ENCODE measurements at regions not wholly inside any gene's neighbourhood (a gene's known extent, or its start where the extent isn't known, plus 50 kb on each side); places are given as distances from the start of the nearest gene placed in this dataset.
"Not testable (repeated sequence)": the region's sequence is repeated elsewhere in the genome, so short reads cannot be mapped to it uniquely, and the experiment has no call there.

DNA sequence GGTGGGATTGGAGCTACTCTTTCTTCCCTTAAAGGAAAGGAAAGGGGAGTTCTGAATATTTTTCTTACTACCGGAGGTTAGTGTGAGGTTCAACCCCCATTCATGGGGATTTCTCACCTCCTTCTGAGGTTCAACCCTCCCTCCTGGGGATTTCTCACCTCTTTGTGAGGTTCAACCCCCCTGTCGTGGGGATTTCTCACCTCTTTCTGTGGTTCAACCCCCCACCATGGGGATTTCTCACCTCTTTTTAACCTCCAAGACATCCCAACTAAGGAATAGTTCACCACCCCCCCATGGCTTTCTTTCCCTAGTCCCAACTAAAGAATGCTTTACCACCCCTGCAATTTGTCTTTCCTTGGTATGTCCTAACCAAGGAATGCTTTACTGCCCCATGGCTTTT, 520.3 kb downstream of the EDEM1 start:
- Histone ChIP-seq H3K4me1 (ENCODE audit: insufficient read depth, low read length) (no peaks in the 10 kb centered on the region), H3K27ac (ENCODE audit: low read length) (no peak overlapping the region), H4K20me1 (ENCODE audit: insufficient read depth, low read length) (no peaks in the 10 kb centered on the region), H3K27me3 (ENCODE audit: insufficient read depth, low read length, poor library complexity) (peaks cover 3% of the 10 kb centered on the region), H3K9ac (ENCODE audit: low read depth, low read length) (no peak overlapping the region), H3K9me3 (ENCODE audit: insufficient read depth, low read length, severe bottlenecking) (no peaks in the 10 kb centered on the region), H3K4me3 (ENCODE audit: low read depth in 1 of 2, low read length in 2 of 2) (no peak overlapping the region), H3K36me3 (ENCODE audit: insufficient read depth, low read length) (no peaks in the 10 kb centered on the region), H3K79me2 (ENCODE audit: insufficient read depth, low read length) (no peaks in the 10 kb centered on the region), H2AFZ (ENCODE audit: low read depth, low read length) (no peak overlapping the region), H3K4me2 (ENCODE audit: insufficient read depth, low read length) (no peak overlapping the region)
- no peak for TF ChIP-seq EZH2 (IDR thresholded peaks at IDR 0.05; ENCODE audit: borderline replicate concordance, low read depth, low read length, severe bottlenecking)
- TF ChIP-seq, protein P1, sequence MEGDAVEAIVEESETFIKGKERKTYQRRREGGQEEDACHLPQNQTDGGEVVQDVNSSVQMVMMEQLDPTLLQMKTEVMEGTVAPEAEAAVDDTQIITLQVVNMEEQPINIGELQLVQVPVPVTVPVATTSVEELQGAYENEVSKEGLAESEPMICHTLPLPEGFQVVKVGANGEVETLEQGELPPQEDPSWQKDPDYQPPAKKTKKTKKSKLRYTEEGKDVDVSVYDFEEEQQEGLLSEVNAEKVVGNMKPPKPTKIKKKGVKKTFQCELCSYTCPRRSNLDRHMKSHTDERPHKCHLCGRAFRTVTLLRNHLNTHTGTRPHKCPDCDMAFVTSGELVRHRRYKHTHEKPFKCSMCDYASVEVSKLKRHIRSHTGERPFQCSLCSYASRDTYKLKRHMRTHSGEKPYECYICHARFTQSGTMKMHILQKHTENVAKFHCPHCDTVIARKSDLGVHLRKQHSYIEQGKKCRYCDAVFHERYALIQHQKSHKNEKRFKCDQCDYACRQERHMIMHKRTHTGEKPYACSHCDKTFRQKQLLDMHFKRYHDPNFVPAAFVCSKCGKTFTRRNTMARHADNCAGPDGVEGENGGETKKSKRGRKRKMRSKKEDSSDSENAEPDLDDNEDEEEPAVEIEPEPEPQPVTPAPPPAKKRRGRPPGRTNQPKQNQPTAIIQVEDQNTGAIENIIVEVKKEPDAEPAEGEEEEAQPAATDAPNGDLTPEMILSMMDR (IDR thresholded peaks at IDR 0.05; ENCODE audit: borderline replicate concordance, extremely low read depth, low read length, poor library complexity, severe bottlenecking) = no peak
- DNase-seq (no peak), ATAC-seq (ENCODE audit: insufficient read depth, low read depth) (no peak)

DNA sequence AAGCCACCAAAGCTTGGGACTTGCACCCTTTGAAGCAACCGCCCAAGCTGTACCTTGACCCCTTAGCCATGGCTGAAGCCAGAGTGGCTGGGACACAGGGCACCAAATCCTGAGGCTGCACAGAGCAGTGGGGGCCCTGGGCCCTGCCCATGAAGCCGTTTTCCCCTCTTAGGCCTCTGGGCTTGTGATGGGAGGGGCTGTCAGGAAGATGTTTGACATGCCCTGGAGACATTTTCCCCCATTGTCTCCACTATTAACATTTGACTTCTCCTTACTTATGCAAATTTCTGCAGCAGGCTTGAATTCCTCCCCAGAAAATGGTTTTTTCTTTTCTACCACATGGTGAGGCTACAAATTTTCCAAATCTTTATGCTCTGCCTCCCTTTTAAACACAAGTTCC, 522.2 kb downstream of the EDEM1 start:
- no peak for DNase-seq

DNA sequence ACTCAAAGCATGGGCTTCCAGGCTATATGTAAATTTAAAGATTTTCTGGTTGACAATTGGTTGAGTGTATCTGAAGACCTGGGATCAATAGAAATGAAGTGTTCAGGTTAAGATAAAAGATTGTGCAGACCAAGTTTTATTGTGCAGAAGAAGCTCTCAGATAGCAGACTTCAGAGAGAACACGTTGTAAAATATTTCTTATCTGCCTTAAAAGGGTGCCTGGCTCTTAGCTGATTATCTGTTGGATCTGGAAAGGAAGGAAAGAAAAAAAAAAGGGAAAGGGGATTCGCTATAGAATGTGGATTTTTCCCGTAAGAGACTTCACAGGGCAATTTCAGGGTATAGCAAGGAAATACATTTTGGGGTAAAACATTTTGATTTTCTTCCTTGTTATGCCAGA, 523.2 kb downstream of the EDEM1 start:
- no peak overlapping the region for H2AFZ ChIP-seq (ENCODE audit: low read depth, low read length)
- H3K9ac ChIP-seq (ENCODE audit: low read depth, low read length) = no peak overlapping the region
- H3K4me1 ChIP-seq (ENCODE audit: insufficient read depth, low read length) = no peaks in the 10 kb centered on the region
- H3K4me3 ChIP-seq (ENCODE audit: low read depth in 1 of 2, low read length in 2 of 2) = no peak overlapping the region
- ATAC-seq (ENCODE audit: insufficient read depth, low read depth) = no peak
- H3K27me3 ChIP-seq (ENCODE audit: insufficient read depth, low read length, poor library complexity) = peaks cover 3% of the 10 kb centered on the region
- H3K27ac ChIP-seq (ENCODE audit: low read length) = no peak overlapping the region
- H3K79me2 ChIP-seq (ENCODE audit: insufficient read depth, low read length) = no peaks in the 10 kb centered on the region
- H3K4me2 ChIP-seq (ENCODE audit: insufficient read depth, low read length) = no peak overlapping the region
- H3K36me3 ChIP-seq (ENCODE audit: insufficient read depth, low read length) = no peaks in the 10 kb centered on the region
- TF ChIP-seq, protein P1 (IDR thresholded peaks at IDR 0.05; ENCODE audit: borderline replicate concordance, extremely low read depth, low read length, poor library complexity, severe bottlenecking) = no peak
- TF ChIP-seq EZH2 (IDR thresholded peaks at IDR 0.05; ENCODE audit: borderline replicate concordance, low read depth, low read length, severe bottlenecking) = no peak
- no peaks in the 10 kb centered on the region for H4K20me1 ChIP-seq (ENCODE audit: insufficient read depth, low read length)
- DNase-seq = no peak
- no peaks in the 10 kb centered on the region for H3K9me3 ChIP-seq (ENCODE audit: insufficient read depth, low read length, severe bottlenecking)

More for the DNA sequence above, 522.2 kb downstream of the EDEM1 start:
- Histone ChIP-seq H3K27ac (ENCODE audit: low read length) (no peak overlapping the region), H3K36me3 (ENCODE audit: insufficient read depth, low read length) (no peaks in the 10 kb centered on the region), H3K4me3 (ENCODE audit: low read depth in 1 of 2, low read length in 2 of 2) (no peak overlapping the region), H3K9me3 (ENCODE audit: insufficient read depth, low read length, severe bottlenecking) (no peaks in the 10 kb centered on the region), H3K4me1 (ENCODE audit: insufficient read depth, low read length) (no peaks in the 10 kb centered on the region), H3K9ac (ENCODE audit: low read depth, low read length) (no peak overlapping the region), H3K27me3 (ENCODE audit: insufficient read depth, low read length, poor library complexity) (peaks cover 3% of the 10 kb centered on the region), H3K4me2 (ENCODE audit: insufficient read depth, low read length) (no peak overlapping the region), H3K79me2 (ENCODE audit: insufficient read depth, low read length) (no peaks in the 10 kb centered on the region), H4K20me1 (ENCODE audit: insufficient read depth, low read length) (no peaks in the 10 kb centered on the region), H2AFZ (ENCODE audit: low read depth, low read length) (no peak overlapping the region)
- no peak for ATAC-seq (ENCODE audit: insufficient read depth, low read depth)
- TF ChIP-seq, protein P1 (IDR thresholded peaks at IDR 0.05; ENCODE audit: borderline replicate concordance, extremely low read depth, low read length, poor library complexity, severe bottlenecking) = no peak
- no peak for TF ChIP-seq EZH2 (IDR thresholded peaks at IDR 0.05; ENCODE audit: borderline replicate concordance, low read depth, low read length, severe bottlenecking)

DNA sequence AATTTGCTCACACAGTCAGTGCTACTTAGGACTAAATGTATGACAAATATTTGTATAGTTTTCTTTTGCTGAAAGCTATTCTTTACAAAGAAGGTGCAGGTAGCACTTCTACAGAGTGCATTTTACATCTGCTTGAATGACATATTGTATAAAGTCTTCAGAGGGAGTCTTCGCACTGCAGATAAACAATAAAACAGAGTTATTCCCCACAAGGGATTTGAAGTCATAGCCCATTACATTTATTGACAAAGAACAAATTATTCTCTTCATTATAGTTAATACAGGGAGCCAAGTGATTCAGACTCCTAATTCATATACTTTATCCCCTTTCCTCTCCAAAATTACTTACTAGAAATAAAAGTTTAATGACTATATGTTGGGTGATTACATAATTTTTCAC, 529.7 kb downstream of the EDEM1 start:
- H3K4me2 ChIP-seq (ENCODE audit: insufficient read depth, low read length) = no peak overlapping the region
- H3K4me3 ChIP-seq (ENCODE audit: low read depth in 1 of 2, low read length in 2 of 2) = no peak overlapping the region
- H2AFZ ChIP-seq (ENCODE audit: low read depth, low read length) = no peak overlapping the region
- peaks cover 2% of the 10 kb centered on the region for H3K27me3 ChIP-seq (ENCODE audit: insufficient read depth, low read length, poor library complexity)
- no peak overlapping the region for H3K9ac ChIP-seq (ENCODE audit: low read depth, low read length)
- H3K4me1 ChIP-seq (ENCODE audit: insufficient read depth, low read length) = no peaks in the 10 kb centered on the region
- H4K20me1 ChIP-seq (ENCODE audit: insufficient read depth, low read length) = no peaks in the 10 kb centered on the region
- no peaks in the 10 kb centered on the region for H3K79me2 ChIP-seq (ENCODE audit: insufficient read depth, low read length)
- no peak for ATAC-seq (ENCODE audit: insufficient read depth, low read depth)
- no peaks in the 10 kb centered on the region for H3K9me3 ChIP-seq (ENCODE audit: insufficient read depth, low read length, severe bottlenecking)
- no peak for DNase-seq
- H3K36me3 ChIP-seq (ENCODE audit: insufficient read depth, low read length) = no peaks in the 10 kb centered on the region
- no peak overlapping the region for H3K27ac ChIP-seq (ENCODE audit: low read length)
- TF ChIP-seq, protein P1 (IDR thresholded peaks at IDR 0.05; ENCODE audit: borderline replicate concordance, extremely low read depth, low read length, poor library complexity, severe bottlenecking) = no peak
- TF ChIP-seq EZH2 (IDR thresholded peaks at IDR 0.05; ENCODE audit: borderline replicate concordance, low read depth, low read length, severe bottlenecking) = no peak

DNA sequence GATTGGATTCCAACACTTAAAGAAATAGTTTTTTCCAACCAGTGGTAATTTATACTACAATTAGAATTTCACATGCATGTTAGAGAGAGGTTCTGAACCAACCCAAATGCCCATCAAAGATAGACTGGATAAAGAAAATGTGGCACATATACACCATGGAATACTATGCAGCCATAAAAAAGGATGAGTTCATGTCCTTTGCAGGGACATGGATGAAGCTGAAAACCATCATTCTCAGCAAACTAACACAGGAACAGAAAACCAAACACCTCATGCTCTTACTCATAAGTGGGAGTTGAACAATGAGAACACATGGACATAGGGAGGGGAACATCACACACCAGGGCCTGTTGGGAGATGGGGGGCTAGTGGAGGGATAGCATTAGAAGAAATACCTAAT, 532.2 kb downstream of the EDEM1 start:
- not testable (repeated sequence) for H4K20me1 ChIP-seq (ENCODE audit: insufficient read depth, low read length); H3K4me3 ChIP-seq (ENCODE audit: low read depth in 1 of 2, low read length in 2 of 2); H3K4me1 ChIP-seq (ENCODE audit: insufficient read depth, low read length); H2AFZ ChIP-seq (ENCODE audit: low read depth, low read length); H3K36me3 ChIP-seq (ENCODE audit: insufficient read depth, low read length); H3K27me3 ChIP-seq (ENCODE audit: insufficient read depth, low read length, poor library complexity); H3K79me2 ChIP-seq (ENCODE audit: insufficient read depth, low read length); DNase-seq; H3K9me3 ChIP-seq (ENCODE audit: insufficient read depth, low read length, severe bottlenecking); H3K27ac ChIP-seq (ENCODE audit: low read length); H3K4me2 ChIP-seq (ENCODE audit: insufficient read depth, low read length); H3K9ac ChIP-seq (ENCODE audit: low read depth, low read length); ATAC-seq (ENCODE audit: insufficient read depth, low read depth)

Measured in DND-41 (cell line).